ENCODE measurements at regions not wholly inside any gene's neighbourhood (a gene's known extent, or its start where the extent isn't known, plus 50 kb on each side); places are given as distances from the start of the nearest gene placed in this dataset.

DNA sequence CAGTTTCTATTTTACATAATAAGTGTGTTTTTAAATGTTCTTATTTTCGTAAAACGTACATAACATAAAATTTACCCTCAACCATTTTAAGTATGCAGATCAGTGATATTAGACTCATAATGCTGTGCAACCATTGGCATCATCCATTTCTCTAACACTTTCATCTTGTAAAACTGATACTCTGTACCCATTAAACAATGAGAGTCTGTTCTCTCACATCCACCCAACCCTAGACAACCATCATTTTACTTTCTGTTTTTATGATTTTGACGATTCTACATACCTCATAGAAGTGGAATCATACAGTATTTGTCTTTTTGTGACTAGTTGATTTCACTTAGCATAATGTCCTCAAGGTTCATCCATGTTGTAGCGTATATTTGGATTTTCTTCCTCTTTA lies 140.4 kb downstream of the TINAG start:
- intact Hi-C loops (cut with DNase I), result no loop called here
- H3K27ac ChIP-seq, result no peak overlapping the region
- 67 to 75% methylated on average over 4 of the region's 4 CpGs for WGBS, 2 donors
- no peak for ATAC-seq
- peaks cover 0 to 11% (median 0%) of the 10 kb centered on the region in 11 donors for H3K9me3 ChIP-seq
- H3K4me1 ChIP-seq, result no peaks in the 10 kb centered on the region
- H3K27me3 ChIP-seq, result no peaks in the 10 kb centered on the region
- no peaks in the 10 kb centered on the region for H3K36me3 ChIP-seq
- no peak for TF ChIP-seq CTCF (IDR thresholded peaks at IDR 0.05)
- H3K4me3 ChIP-seq, result no peak overlapping the region
- DNase-seq, result no peak

DNA sequence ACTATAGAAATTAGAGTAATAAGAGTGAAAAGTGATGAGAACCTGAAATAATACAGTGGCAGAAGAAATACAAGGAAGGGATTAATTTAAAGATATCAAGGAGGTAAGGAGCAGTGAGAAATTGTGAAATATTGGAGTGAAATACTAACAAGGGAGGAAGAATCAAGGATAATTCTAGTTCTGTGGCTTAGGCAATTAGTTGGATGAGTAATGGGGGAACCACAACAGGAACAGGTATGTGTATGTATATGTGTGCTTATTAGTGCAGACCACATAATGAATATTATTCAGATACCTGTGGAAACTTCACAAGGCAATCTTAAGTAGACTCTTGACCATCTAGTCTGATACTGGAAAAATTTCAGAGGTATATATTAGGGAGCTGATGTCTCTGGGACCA lies 143.3 kb downstream of the TINAG start:
- H3K27me3 ChIP-seq, result no peaks in the 10 kb centered on the region
- intact Hi-C loops (cut with DNase I), result no loop called here
- ATAC-seq (no peak), DNase-seq (no peak)
- H3K4me3 ChIP-seq, result no peak overlapping the region
- H3K9me3 ChIP-seq, result peaks cover 0 to 11% (median 0%) of the 10 kb centered on the region in 11 donors
- H3K4me1 ChIP-seq, result no peaks in the 10 kb centered on the region
- TF ChIP-seq CTCF (IDR thresholded peaks at IDR 0.05), result no peak
- no peaks in the 10 kb centered on the region for H3K36me3 ChIP-seq
- H3K27ac ChIP-seq, result no peak overlapping the region

GRCh38 chr6:54463354-54464024 lies 155.2 kb downstream of the TINAG start:
- peaks cover 0 to 10% (median 0%) of the 10 kb centered on the region in 11 donors for H3K9me3 ChIP-seq
- 55 to 62% methylated on average over 4 of the region's 4 CpGs for WGBS, 2 donors
- TF ChIP-seq CTCF (IDR thresholded peaks at IDR 0.05), result no peak
- DNase-seq (no peak), ATAC-seq (no peak)
- no peaks in the 10 kb centered on the region for H3K4me1 ChIP-seq
- no peak overlapping the region for H3K4me3 ChIP-seq
- intact Hi-C loops (cut with DNase I), result no loop called here
- H3K36me3 ChIP-seq, result no peaks in the 10 kb centered on the region
- H3K27me3 ChIP-seq, result no peaks in the 10 kb centered on the region
- H3K27ac ChIP-seq, result no peak overlapping the region

- Histone ChIP-seq H3K27ac (no peak overlapping the region), H3K36me3 (no peaks in the 10 kb centered on the region), H3K4me1 (no peaks in the 10 kb centered on the region), H3K4me3 (no peak overlapping the region), H3K9me3 (no peaks in the 10 kb centered on the region), H3K27me3 (no peaks in the 10 kb centered on the region)
- DNase-seq (no peak), ATAC-seq (no peak)
- intact Hi-C loops (cut with DNase I), result no loop called here
- TF ChIP-seq CTCF (IDR thresholded peaks at IDR 0.05), result no peak
- WGBS, 2 donors, result 76 to 81% methylated on average over 3 of the region's 3 CpGs
Measured at GRCh38 chr6:54465649-54466300, 157.5 kb downstream of the TINAG start.
